K562 (cell line): ENCODE measurements at regions not wholly inside any gene's neighbourhood (a gene's known extent, or its start where the extent isn't known, plus 50 kb on each side); places are given as distances from the start of the nearest gene placed in this dataset.

Experiments
- ATAC-seq: fragments of 200-7000 bp; cut with Tn5 transposase; 3 replicates; pipeline ENCODE4 v1.9.1; 2020; ENCODE audit warnings: moderate library complexity
- BruUV-seq: library from RNA; stranded (reverse); fragments of 400-500 nt; replicated peaks from 2 replicates; lab custom pipeline; 2021; lab: Mats Ljungman, UMichigan
- CTCF ChIA-PET: fragments of 300-600 bp; formaldehyde crosslinking; extraction: SDS; loops from one replicate; lab custom pipeline; 2021; ENCODE audit warnings: low intra/inter-chr PET ratio; lab: Yijun Ruan, JAX
- POLR2A ChIA-PET: fragments of 300-600, 350-650 bp; sonication (Branson Sonifier 250); formaldehyde crosslinking; extraction: SDS; loops from one replicate; lab custom pipeline; 2021; ENCODE audit warnings: antibody characterized with exemption, inconsistent platforms; lab: Yijun Ruan, JAX
- DNase-seq, 4 experiments: peaks; one replicate each; pipeline versions ENCODE4 v3.0.0 to v3.0.0-alpha.2; 2011 to 2018; ENCODE audit warnings: low spot score in 3 of 4, mixed read lengths in 3 of 4; ENCODE audit errors: extremely low read depth in 1 of 4
- FAIRE-seq: peaks from 2 replicates; lab custom pipeline; 2011; peaks lifted over from hg19 to GRCh38; lab: Jason Lieb, UNC
- H2AFZ ChIP-seq: 2 replicates; pipeline ENCODE4 v1.6.0; 2011; ENCODE audit warnings: low read depth, low read length, control low read depth, inconsistent platforms
- H3K27ac ChIP-seq: fragments of 200-600 bp; 3 replicates; pipeline ENCODE4 v1.8.0; 2011; ENCODE audit warnings: low read depth, mild to moderate bottlenecking, control low read depth, inconsistent platforms, low read length, moderate library complexity, mixed read lengths; ENCODE audit errors: extremely low read depth
- H3K27me3 ChIP-seq, 2 experiments: fragments of 300-600 bp in 1 of 2; 2 replicates in 1 of 2; 3 replicates in 1 of 2; pipeline versions ENCODE4 v1.6.0 to v1.8.0; 2011; ENCODE audit warnings: inconsistent platforms in 2 of 2, low read length in 2 of 2, mild to moderate bottlenecking in 1 of 2, mixed read lengths in 1 of 2, moderate library complexity in 1 of 2; ENCODE audit not compliant: control insufficient read depth in 2 of 2, insufficient read depth in 2 of 2
- H3K36me3 ChIP-seq: fragments of 300-600 bp; 3 replicates; pipeline ENCODE4 v1.8.0; 2011; ENCODE audit warnings: mild to moderate bottlenecking, low read length, inconsistent platforms; ENCODE audit not compliant: control insufficient read depth, insufficient read depth
- H3K4me1 ChIP-seq, 2 experiments: fragments of 200-600 bp in 1 of 2; replicated peaks in 1 of 2; 2 replicates in 1 of 2; 3 replicates in 1 of 2; pipeline versions ENCODE4 v1.5.1 to v1.8.0; 2011; ENCODE audit warnings: inconsistent platforms in 2 of 2, low read length in 2 of 2, mild to moderate bottlenecking in 1 of 2, mixed read lengths in 1 of 2, moderate library complexity in 1 of 2; ENCODE audit not compliant: control insufficient read depth in 2 of 2, insufficient read depth in 2 of 2
- H3K4me2 ChIP-seq: 2 replicates; pipeline ENCODE4 v1.6.1; 2011; ENCODE audit warnings: low read length, control low read depth, inconsistent platforms, mixed read lengths; ENCODE audit not compliant: insufficient read depth
- H3K4me3 ChIP-seq: fragments of 200-600 bp; sonication (generic), shearing (Covaris generic); 2 replicates; pipeline ENCODE4 v1.5.1; 2016; ENCODE audit warnings: control low read depth, inconsistent platforms
- H3K79me2 ChIP-seq: fragments of 200-600 bp; 3 replicates; pipeline ENCODE4 v1.8.0; 2011; ENCODE audit warnings: low read length, inconsistent platforms; ENCODE audit not compliant: control insufficient read depth, insufficient read depth
- H3K9ac ChIP-seq, 2 experiments: 2 replicates each; pipeline versions ENCODE4 v1.6.0 to v1.6.1; 2011; ENCODE audit warnings: low read depth in 2 of 2, low read length in 2 of 2, control low read depth in 1 of 2, inconsistent platforms in 1 of 2, mild to moderate bottlenecking in 1 of 2, mixed read lengths in 1 of 2; ENCODE audit not compliant: insufficient read depth in 1 of 2
- H3K9me1 ChIP-seq: one replicate; pipeline ENCODE4 v1.6.0; 2011; ENCODE audit warnings: inconsistent platforms, mild to moderate bottlenecking, low read length, moderate library complexity; ENCODE audit not compliant: control insufficient read depth, insufficient read depth
- H3K9me3 ChIP-seq: replicated peaks from 2 replicates; pipeline ENCODE4 v1.5.1; 2011; ENCODE audit warnings: low read depth, low read length, inconsistent platforms; ENCODE audit not compliant: control insufficient read depth, insufficient read depth
- H4K20me1 ChIP-seq: replicated peaks from 2 replicates; pipeline ENCODE4 v1.6.1; 2011; ENCODE audit warnings: low read length, inconsistent platforms, mixed read lengths; ENCODE audit not compliant: control insufficient read depth, insufficient read depth
- CBX5 ChIP-seq: IDR thresholded peaks from 2 replicates; pipeline ENCODE4 v1.6.1; 2014; ENCODE audit warnings: low read depth, borderline replicate concordance
- CXXC5 ChIP-seq: fragments of 250-450 bp; sonication (Bioruptor Pico); IDR thresholded peaks from 2 replicates; pipeline ENCODE4 v1.8.0; 2022; ENCODE audit warnings: inconsistent platforms, mild to moderate bottlenecking, moderate library complexity
- DNMT1 ChIP-seq: fragments of 450-650 bp; IDR thresholded peaks from 2 replicates; pipeline ENCODE4 v1.6.1; 2016; ENCODE audit warnings: antibody characterized with exemption, mild to moderate bottlenecking
- ELF1 ChIP-seq: fragments of 200-800 bp; sonication (Bioruptor generic); IDR thresholded peaks from 2 replicates; pipeline ENCODE4 v1.6.1; 2016; ENCODE audit warnings: missing genetic modification characterization, missing compliant biosample characterization
- GATAD2B ChIP-seq: fragments of 450-650 bp; IDR thresholded peaks from 2 replicates; pipeline ENCODE4 v1.6.1; 2017; ENCODE audit warnings: mild to moderate bottlenecking, borderline replicate concordance
- NFRKB ChIP-seq: fragments of 450-650 bp; IDR thresholded peaks from 2 replicates; pipeline ENCODE4 v1.6.1; 2016; ENCODE audit warnings: low read depth
- NR1H2 ChIP-seq: sonication (generic); formaldehyde crosslinking; IDR thresholded peaks from 2 replicates; pipeline ENCODE4 v1.4.0; 2020; ENCODE audit warnings: mild to moderate bottlenecking, missing genetic modification reagents
- PURB ChIP-seq: sonication (generic); formaldehyde crosslinking; IDR thresholded peaks from 2 replicates; pipeline ENCODE4 v1.9.0; 2021; ENCODE audit warnings: low read depth, mild to moderate bottlenecking, missing genetic modification reagents
- RBBP5 ChIP-seq: fragments of 200-600 bp; sonication (generic); IDR thresholded peaks from 2 replicates; pipeline ENCODE4 v1.6.1; 2012; ENCODE audit warnings: borderline replicate concordance, mild to moderate bottlenecking, low read length, control low read depth, inconsistent platforms; ENCODE audit not compliant: insufficient read depth, poor library complexity, severe bottlenecking
- ZBED1 ChIP-seq: IDR thresholded peaks from 2 replicates; pipeline ENCODE4 v1.6.1; 2014
- ZNF124 ChIP-seq: sonication (generic); formaldehyde crosslinking; IDR thresholded peaks from 2 replicates; pipeline ENCODE4 v1.8.1; 2022; ENCODE audit warnings: missing genetic modification reagents
- ZNF3 ChIP-seq: fragments of 250-450 bp; sonication (Bioruptor Pico); IDR thresholded peaks from 2 replicates; pipeline ENCODE4 v1.5.0; 2021; ENCODE audit warnings: mild to moderate bottlenecking, moderate library complexity
- WGBS: fragments of 100-300 bp; shearing (Covaris generic); methylation state at CpG from one replicate; pipeline ENCODE4 v1.1.6; 2016; ENCODE audit warnings: low coverage, mixed read lengths; ENCODE audit not compliant: insufficient coverage; ENCODE audit errors: missing lambda C conversion rate; 5-methylcytosine and 5-hydroxymethylcytosine counted together
- in situ Hi-C: fragments of 300-500 bp; cut with MboI; formaldehyde crosslinking; loops from 4 replicates; pipeline ENCODE4 v1.15.0; 2018; ENCODE audit warnings: inconsistent platforms, mixed read lengths
- intact Hi-C: fragments of 100-400 bp; cut with micrococcal nuclease; formaldehyde crosslinking; loops from 2 replicates; pipeline ENCODE4 v1.14.2; 2022
- TF ChIP-seq, protein P1 (sequence below): fragments of 250-450 bp; sonication (Bioruptor Pico); IDR thresholded peaks from 2 replicates; pipeline ENCODE4 v1.4.0; 2020; ENCODE audit warnings: mild to moderate bottlenecking, moderate library complexity
- TF ChIP-seq, protein P2 (sequence below): fragments of 450-650 bp; IDR thresholded peaks from 2 replicates; pipeline ENCODE4 v1.6.1; 2016; ENCODE audit warnings: borderline replicate concordance
- TF ChIP-seq, protein P3 (sequence below): fragments of 450-650 bp; IDR thresholded peaks from 2 replicates; pipeline ENCODE4 v1.6.1; 2016; ENCODE audit warnings: missing biosample characterization, missing genetic modification characterization
- TF ChIP-seq, protein P4 (sequence below): fragments of 250-450 bp; sonication (Bioruptor Pico); IDR thresholded peaks from 2 replicates; pipeline ENCODE4 v1.8.0; 2021; ENCODE audit warnings: moderate library complexity, mild to moderate bottlenecking, inconsistent platforms

DNA sequence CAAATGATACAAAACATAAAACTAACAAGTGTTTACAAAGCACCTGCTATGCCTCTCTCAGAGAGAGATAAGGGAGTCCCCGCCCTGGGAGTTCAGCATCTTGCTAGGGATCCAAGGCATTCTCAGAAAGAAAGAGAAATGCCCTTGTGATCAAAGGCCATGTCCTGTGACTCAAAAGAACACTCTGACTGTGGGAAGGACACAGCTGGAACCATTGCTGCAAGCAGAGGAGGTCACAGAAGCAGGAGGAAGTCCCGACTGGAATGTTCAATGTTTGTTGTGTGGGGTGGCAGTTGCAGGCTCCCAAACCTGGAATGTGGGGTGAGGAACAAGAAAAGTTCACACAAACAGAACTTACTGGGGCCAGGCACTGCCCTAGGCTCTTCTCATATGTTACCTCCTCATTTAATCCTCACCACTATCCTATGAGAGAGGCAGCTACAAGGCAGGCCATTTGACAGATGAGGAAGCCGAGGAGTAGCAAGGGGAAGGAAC, 93.0 kb upstream of the GRIK3 start:
- Histone ChIP-seq H3K27ac (no peak overlapping the region), H3K9me3 (no peaks in the 10 kb centered on the region), H3K4me2 (no peak overlapping the region), H3K36me3 (no peaks in the 10 kb centered on the region), H3K4me1 (no peaks in the 10 kb centered on the region), H3K27me3 (peaks cover 6 to 26% of the 10 kb centered on the region in 2 experiments; a peak in 4 of 5 replicates), H3K9me1 (peaks cover 3% of the 10 kb centered on the region), H4K20me1 (peaks cover 7% of the 10 kb centered on the region; the same call in 1 of the 2 replicates), H3K9ac (no peak overlapping the region), H2AFZ (no peak overlapping the region), H3K4me3 (no peak overlapping the region), H3K79me2 (no peaks in the 10 kb centered on the region)
- ChIA-PET POLR2A (interaction anchor here (0.5 to 1.6 kb wide), 3 partner anchors 10 to 12 kb away, joined by 3 to 4 read pairs (median 3); no protein-coding TSS in a partner anchor), CTCF (interaction anchor here (0.6 to 0.7 kb wide), 2 partner anchors 168 to 342 kb away, joined by 3 read pairs; no protein-coding TSS in a partner anchor)
- BruUV-seq, result no TSS peak
- in situ Hi-C loops (no loop called here), intact Hi-C loops (no loop called here)
- WGBS, result 2% methylated on average over 3 of the region's 3 CpGs
- no peak for FAIRE-seq
- ATAC-seq, result no peak
- no peak for DNase-seq
- TF ChIP-seq CXXC5 (CRISPR knock-in tag) (no peak), DNMT1 (no peak), ZBED1 (no peak), CBX5 (no peak), NFRKB (no peak), ZNF3 (CRISPR knock-in tag) (no peak), ELF1 (tag) (no peak), RBBP5 (no peak), ZNF124 (no peak), PURB (CRISPR knock-in tag) (no peak), GATAD2B (no peak), NR1H2 (CRISPR knock-in tag) (no peak)
- TF ChIP-seq, protein P1, sequence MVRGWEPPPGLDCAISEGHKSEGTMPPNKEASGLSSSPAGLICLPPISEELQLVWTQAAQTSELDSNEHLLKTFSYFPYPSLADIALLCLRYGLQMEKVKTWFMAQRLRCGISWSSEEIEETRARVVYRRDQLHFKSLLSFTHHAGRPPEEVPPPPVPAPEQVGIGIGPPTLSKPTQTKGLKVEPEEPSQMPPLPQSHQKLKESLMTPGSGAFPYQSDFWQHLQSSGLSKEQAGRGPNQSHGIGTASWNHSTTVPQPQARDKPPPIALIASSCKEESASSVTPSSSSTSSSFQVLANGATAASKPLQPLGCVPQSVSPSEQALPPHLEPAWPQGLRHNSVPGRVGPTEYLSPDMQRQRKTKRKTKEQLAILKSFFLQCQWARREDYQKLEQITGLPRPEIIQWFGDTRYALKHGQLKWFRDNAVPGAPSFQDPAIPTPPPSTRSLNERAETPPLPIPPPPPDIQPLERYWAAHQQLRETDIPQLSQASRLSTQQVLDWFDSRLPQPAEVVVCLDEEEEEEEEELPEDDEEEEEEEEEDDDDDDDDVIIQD, result no peak
- TF ChIP-seq, protein P2, sequence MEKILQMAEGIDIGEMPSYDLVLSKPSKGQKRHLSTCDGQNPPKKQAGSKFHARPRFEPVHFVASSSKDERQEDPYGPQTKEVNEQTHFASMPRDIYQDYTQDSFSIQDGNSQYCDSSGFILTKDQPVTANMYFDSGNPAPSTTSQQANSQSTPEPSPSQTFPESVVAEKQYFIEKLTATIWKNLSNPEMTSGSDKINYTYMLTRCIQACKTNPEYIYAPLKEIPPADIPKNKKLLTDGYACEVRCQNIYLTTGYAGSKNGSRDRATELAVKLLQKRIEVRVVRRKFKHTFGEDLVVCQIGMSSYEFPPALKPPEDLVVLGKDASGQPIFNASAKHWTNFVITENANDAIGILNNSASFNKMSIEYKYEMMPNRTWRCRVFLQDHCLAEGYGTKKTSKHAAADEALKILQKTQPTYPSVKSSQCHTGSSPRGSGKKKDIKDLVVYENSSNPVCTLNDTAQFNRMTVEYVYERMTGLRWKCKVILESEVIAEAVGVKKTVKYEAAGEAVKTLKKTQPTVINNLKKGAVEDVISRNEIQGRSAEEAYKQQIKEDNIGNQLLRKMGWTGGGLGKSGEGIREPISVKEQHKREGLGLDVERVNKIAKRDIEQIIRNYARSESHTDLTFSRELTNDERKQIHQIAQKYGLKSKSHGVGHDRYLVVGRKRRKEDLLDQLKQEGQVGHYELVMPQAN, result no peak
- TF ChIP-seq, protein P3, sequence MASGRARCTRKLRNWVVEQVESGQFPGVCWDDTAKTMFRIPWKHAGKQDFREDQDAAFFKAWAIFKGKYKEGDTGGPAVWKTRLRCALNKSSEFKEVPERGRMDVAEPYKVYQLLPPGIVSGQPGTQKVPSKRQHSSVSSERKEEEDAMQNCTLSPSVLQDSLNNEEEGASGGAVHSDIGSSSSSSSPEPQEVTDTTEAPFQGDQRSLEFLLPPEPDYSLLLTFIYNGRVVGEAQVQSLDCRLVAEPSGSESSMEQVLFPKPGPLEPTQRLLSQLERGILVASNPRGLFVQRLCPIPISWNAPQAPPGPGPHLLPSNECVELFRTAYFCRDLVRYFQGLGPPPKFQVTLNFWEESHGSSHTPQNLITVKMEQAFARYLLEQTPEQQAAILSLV (tag), result no peak
- TF ChIP-seq, protein P4, sequence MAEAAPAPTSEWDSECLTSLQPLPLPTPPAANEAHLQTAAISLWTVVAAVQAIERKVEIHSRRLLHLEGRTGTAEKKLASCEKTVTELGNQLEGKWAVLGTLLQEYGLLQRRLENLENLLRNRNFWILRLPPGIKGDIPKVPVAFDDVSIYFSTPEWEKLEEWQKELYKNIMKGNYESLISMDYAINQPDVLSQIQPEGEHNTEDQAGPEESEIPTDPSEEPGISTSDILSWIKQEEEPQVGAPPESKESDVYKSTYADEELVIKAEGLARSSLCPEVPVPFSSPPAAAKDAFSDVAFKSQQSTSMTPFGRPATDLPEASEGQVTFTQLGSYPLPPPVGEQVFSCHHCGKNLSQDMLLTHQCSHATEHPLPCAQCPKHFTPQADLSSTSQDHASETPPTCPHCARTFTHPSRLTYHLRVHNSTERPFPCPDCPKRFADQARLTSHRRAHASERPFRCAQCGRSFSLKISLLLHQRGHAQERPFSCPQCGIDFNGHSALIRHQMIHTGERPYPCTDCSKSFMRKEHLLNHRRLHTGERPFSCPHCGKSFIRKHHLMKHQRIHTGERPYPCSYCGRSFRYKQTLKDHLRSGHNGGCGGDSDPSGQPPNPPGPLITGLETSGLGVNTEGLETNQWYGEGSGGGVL (CRISPR knock-in tag), result no peak
